GM19324 (cell line): ENCODE measurements at regions not wholly inside any gene's neighbourhood (a gene's known extent, or its start where the extent isn't known, plus 50 kb on each side); places are given as distances from the start of the nearest gene placed in this dataset.
A peak's percentile ranks its signal among the peaks of the same experiment; 100 is the strongest.

ENCODE experiments used
- ATAC-seq: cut with Tn5 transposase; IDR thresholded peaks from one replicate; pipeline ENCODE4 v1.9.1; 2021; ENCODE audit warnings: mild to moderate bottlenecking, moderate library complexity; ENCODE audit not compliant: unreplicated experiment, low FRiP score

GRCh38 chr20:53752583-53752970, 158.9 kb upstream of the ZNF217 start:
- ATAC-seq, result no peak

GRCh38 chr20:53751620-53752318, 158.1 kb upstream of the ZNF217 start:
- no peak for ATAC-seq

GRCh38 chr20:53750827-53751619, 157.4 kb upstream of the ZNF217 start:
- ATAC-seq, result peak; percentile 73

GRCh38 chr20:53749499-53749898, 155.9 kb upstream of the ZNF217 start:
- ATAC-seq, result no peak

GRCh38 chr20:53748821-53749421, 155.3 kb upstream of the ZNF217 start:
- no peak for ATAC-seq

GRCh38 chr20:53748176-53748575, 154.5 kb upstream of the ZNF217 start:
- ATAC-seq, result no peak

GRCh38 chr20:53743607-53744260, 150.1 kb upstream of the ZNF217 start:
- ATAC-seq, result no peak

- ATAC-seq, result no peak
These were observed 149.0 kb upstream of the ZNF217 start for GRCh38 chr20:53742685-53743081.

- no peak for ATAC-seq
These were observed 148.0 kb upstream of the ZNF217 start for GRCh38 chr20:53741726-53742028.

- peak; percentile 60 for ATAC-seq
These were observed 146.5 kb upstream of the ZNF217 start for GRCh38 chr20:53739799-53740785.

GRCh38 chr20:53738945-53739798, 145.5 kb upstream of the ZNF217 start:
- peak; percentile 36 for ATAC-seq

GRCh38 chr20:53738039-53738944, 144.7 kb upstream of the ZNF217 start:
- no peak for ATAC-seq

- ATAC-seq, result no peak
These were observed 143.9 kb upstream of the ZNF217 start for GRCh38 chr20:53737396-53738038.

- no peak for ATAC-seq
These were observed 143.2 kb upstream of the ZNF217 start for GRCh38 chr20:53736757-53737395.

GRCh38 chr20:53736122-53736756, 142.6 kb upstream of the ZNF217 start:
- no peak for ATAC-seq

- no peak for ATAC-seq
These were observed 142.0 kb upstream of the ZNF217 start for GRCh38 chr20:53735536-53736050.
